NCI-H2029 (cell line): ENCODE measurements at regions not wholly inside any gene's neighbourhood (a gene's known extent, or its start where the extent isn't known, plus 50 kb on each side); places are given as distances from the start of the nearest gene placed in this dataset.
"Not testable (repeated sequence)": the region's sequence is repeated elsewhere in the genome, so short reads cannot be mapped to it uniquely, and the experiment has no call there.

ENCODE experiments used
- DNase-seq: peaks from one replicate; lab custom pipeline; 2025; lab: John Stamatoyannopoulos, UW

- no peak for DNase-seq
Observed at GRCh38 chr2:118387509-118387908, 299.2 kb downstream of the INSIG2 start.

GRCh38 chr2:118386641-118387302, 298.5 kb downstream of the INSIG2 start:
- no peak for DNase-seq

- no peak for DNase-seq
Observed at GRCh38 chr2:118380915-118381653, 292.8 kb downstream of the INSIG2 start.

GRCh38 chr2:118375907-118376485, 287.7 kb downstream of the INSIG2 start:
- DNase-seq = no peak

GRCh38 chr2:118374974-118375755, 286.9 kb downstream of the INSIG2 start:
- DNase-seq = no peak

GRCh38 chr2:118372886-118373830, 284.9 kb downstream of the INSIG2 start:
- no peak for DNase-seq

GRCh38 chr2:118371515-118371914, 283.2 kb downstream of the INSIG2 start:
- no peak for DNase-seq

- DNase-seq = not testable (repeated sequence)
Observed at GRCh38 chr2:118369521-118369920, 281.2 kb downstream of the INSIG2 start.

GRCh38 chr2:118363604-118364003, 275.3 kb downstream of the INSIG2 start:
- no peak for DNase-seq

GRCh38 chr2:118356051-118356450, 267.8 kb downstream of the INSIG2 start:
- no peak for DNase-seq

GRCh38 chr2:118351796-118352195, 263.5 kb downstream of the INSIG2 start:
- DNase-seq = no peak

GRCh38 chr2:118350621-118351020, 262.4 kb downstream of the INSIG2 start:
- DNase-seq = no peak

- DNase-seq = no peak
Observed at GRCh38 chr2:118349365-118349764, 261.1 kb downstream of the INSIG2 start.

- no peak for DNase-seq
Observed at GRCh38 chr2:118348380-118349034, 260.2 kb downstream of the INSIG2 start.

- no peak for DNase-seq
Observed at GRCh38 chr2:118345465-118345864, 257.2 kb downstream of the INSIG2 start.

- no peak for DNase-seq
Observed at GRCh38 chr2:118340103-118340502, 251.8 kb downstream of the INSIG2 start.

- no peak for DNase-seq
Observed at GRCh38 chr2:118339386-118339785, 251.1 kb downstream of the INSIG2 start.

- no peak for DNase-seq
Observed at GRCh38 chr2:118333664-118334063, 245.4 kb downstream of the INSIG2 start.

- DNase-seq = no peak
Observed at GRCh38 chr2:118325321-118325955, 237.2 kb downstream of the INSIG2 start.

- no peak for DNase-seq
Observed at GRCh38 chr2:118322406-118322805, 234.1 kb downstream of the INSIG2 start.
